ENCODE measurements at regions not wholly inside any gene's neighbourhood (a gene's known extent, or its start where the extent isn't known, plus 50 kb on each side); places are given as distances from the start of the nearest gene placed in this dataset.

GRCh38 chr5:45826055-45826454, 129.9 kb upstream of the HCN1 start:
- TF ChIP-seq EZH2phosphoT487 (IDR thresholded peaks at IDR 0.05; ENCODE audit: borderline replicate concordance) (no peak), CTCF (conservative IDR thresholded peaks at IDR 0.05; ENCODE audit: low read length) (no peak)

All from Loucy (cell line).